ENCODE measurements at regions not wholly inside any gene's neighbourhood (a gene's known extent, or its start where the extent isn't known, plus 50 kb on each side); places are given as distances from the start of the nearest gene placed in this dataset.

DNA sequence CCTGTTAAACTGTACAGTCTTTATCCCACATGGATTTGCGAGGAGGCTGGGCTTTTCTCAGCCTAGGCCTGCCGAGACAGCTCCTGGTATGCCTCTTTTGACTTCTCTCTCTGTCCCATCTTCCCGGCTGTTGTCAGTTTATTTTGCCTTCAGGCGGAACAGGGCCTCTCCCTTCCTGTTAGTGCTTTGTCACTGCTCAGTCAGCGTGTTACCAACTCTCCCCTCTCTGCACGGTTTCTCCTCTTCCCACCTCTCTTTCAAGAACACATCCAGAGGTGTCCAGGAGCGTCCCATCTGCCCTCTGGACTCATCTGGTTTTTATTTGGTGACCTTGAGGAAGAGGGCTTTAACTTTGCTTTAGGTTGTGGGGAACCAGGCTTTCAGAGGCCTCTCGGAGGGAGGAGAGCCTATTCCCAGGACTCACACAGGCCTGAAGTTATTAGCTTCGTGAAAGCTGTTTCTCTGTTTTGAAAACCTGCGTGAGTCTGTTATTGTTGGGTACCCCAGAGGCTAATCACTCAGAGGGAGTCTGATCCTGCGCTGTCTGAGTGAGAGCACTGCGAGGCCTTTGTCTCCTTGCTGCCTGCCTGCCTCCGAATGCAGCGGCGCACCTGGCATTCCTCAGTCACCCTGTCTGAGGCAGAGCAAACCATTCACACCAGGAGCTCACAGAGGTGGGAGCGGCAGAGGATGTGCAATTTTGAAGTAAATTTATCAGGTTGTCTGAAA lies 234.4 kb upstream of the MPDZ start:
- DNase-seq (ENCODE audit: low read depth): no peak
- TF ChIP-seq, protein P1, sequence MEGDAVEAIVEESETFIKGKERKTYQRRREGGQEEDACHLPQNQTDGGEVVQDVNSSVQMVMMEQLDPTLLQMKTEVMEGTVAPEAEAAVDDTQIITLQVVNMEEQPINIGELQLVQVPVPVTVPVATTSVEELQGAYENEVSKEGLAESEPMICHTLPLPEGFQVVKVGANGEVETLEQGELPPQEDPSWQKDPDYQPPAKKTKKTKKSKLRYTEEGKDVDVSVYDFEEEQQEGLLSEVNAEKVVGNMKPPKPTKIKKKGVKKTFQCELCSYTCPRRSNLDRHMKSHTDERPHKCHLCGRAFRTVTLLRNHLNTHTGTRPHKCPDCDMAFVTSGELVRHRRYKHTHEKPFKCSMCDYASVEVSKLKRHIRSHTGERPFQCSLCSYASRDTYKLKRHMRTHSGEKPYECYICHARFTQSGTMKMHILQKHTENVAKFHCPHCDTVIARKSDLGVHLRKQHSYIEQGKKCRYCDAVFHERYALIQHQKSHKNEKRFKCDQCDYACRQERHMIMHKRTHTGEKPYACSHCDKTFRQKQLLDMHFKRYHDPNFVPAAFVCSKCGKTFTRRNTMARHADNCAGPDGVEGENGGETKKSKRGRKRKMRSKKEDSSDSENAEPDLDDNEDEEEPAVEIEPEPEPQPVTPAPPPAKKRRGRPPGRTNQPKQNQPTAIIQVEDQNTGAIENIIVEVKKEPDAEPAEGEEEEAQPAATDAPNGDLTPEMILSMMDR (IDR thresholded peaks at IDR 0.05; ENCODE audit: insufficient read depth, low read depth, low read length, missing control alignments): no peak
- no peak overlapping the region for H3K4me3 ChIP-seq (ENCODE audit: low read depth, low read length)

DNA sequence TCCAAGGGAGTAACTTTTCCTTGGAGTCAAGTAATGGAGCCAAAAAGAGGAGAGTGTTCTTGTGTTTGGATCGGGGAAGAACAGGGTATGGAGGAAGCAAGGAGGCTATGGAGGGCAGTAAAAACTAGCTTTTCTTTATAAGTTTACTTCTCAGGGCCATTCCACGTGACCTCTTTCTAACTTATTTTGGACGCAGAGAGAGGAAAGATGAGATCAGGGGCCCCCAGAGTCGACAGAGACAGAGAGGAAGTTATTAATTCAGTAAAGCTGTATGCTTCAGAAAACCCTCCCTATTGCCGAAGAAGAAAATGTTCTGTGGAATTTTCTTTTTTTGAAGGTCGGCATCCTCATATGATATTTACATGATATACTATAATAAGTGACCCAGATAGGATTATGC lies 233.8 kb upstream of the MPDZ start:
- DNase-seq (ENCODE audit: low read depth): no peak
- TF ChIP-seq, protein P1 (IDR thresholded peaks at IDR 0.05; ENCODE audit: insufficient read depth, low read depth, low read length, missing control alignments): no peak
- no peak overlapping the region for H3K4me3 ChIP-seq (ENCODE audit: low read depth, low read length)

GRCh38 chr9:13508681-13509080 lies 229.2 kb upstream of the MPDZ start:
- no peak overlapping the region for H3K4me3 ChIP-seq (ENCODE audit: low read depth, low read length)

DNA sequence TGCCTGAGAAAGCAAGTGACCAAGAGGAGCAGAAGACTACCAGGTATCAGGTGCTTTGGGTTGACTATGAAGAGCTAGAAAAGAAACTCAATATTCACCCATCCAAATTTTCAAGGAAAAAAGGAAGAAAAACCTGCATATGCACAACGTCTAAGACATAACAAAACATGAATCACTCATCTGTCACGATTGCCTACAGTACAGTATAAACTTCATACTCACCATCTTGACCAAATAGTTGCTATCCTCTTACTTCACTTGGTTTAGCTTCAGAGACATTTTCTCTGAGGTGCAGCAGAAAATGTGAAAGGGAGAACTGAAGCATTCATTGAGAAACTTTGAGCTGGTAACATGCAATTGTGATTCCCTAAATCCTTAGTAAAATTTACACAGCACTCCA lies 228.6 kb upstream of the MPDZ start:
- no peak for DNase-seq (ENCODE audit: low read depth)
- TF ChIP-seq, protein P1 (IDR thresholded peaks at IDR 0.05; ENCODE audit: insufficient read depth, low read depth, low read length, missing control alignments): no peak
- no peak overlapping the region for H3K4me3 ChIP-seq (ENCODE audit: low read depth, low read length)

More at GRCh38 chr9:13508681-13509080, 229.2 kb upstream of the MPDZ start:
- DNase-seq (ENCODE audit: low read depth): no peak
- TF ChIP-seq, protein P1 (IDR thresholded peaks at IDR 0.05; ENCODE audit: insufficient read depth, low read depth, low read length, missing control alignments): no peak

GRCh38 chr9:13505797-13506196 lies 226.3 kb upstream of the MPDZ start:
- no peak overlapping the region for H3K4me3 ChIP-seq (ENCODE audit: low read depth, low read length)
- TF ChIP-seq, protein P1 (IDR thresholded peaks at IDR 0.05; ENCODE audit: insufficient read depth, low read depth, low read length, missing control alignments): no peak
- DNase-seq (ENCODE audit: low read depth): no peak

GRCh38 chr9:13503599-13503998 lies 224.1 kb upstream of the MPDZ start:
- no peak for DNase-seq (ENCODE audit: low read depth)
- TF ChIP-seq, protein P1 (IDR thresholded peaks at IDR 0.05; ENCODE audit: insufficient read depth, low read depth, low read length, missing control alignments): no peak

DNA sequence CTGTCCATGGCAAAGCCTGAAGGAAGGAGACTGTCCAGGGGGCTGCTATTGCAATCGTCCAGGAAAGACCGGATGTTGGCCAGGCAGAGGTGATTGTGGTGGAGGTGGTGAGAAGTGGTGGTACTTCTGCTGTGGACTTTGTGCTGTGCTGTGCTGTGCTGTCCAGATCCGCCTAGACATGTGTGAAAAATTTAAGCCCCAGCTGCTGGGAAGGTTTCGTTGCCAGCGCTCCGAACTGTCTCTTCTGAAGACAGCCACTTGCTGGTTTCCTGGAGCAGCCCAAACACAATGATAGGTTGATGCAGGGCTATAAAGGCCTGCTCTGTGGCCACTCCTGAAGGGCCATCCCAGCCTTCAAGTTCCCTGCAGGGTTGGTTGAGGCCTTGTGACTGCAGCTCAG lies 223.0 kb upstream of the MPDZ start:
- no peak overlapping the region for H3K4me3 ChIP-seq (ENCODE audit: low read depth, low read length)
- DNase-seq (ENCODE audit: low read depth): no peak
- TF ChIP-seq, protein P1 (IDR thresholded peaks at IDR 0.05; ENCODE audit: insufficient read depth, low read depth, low read length, missing control alignments): no peak

More at GRCh38 chr9:13503599-13503998, 224.1 kb upstream of the MPDZ start:
- H3K4me3 ChIP-seq (ENCODE audit: low read depth, low read length): no peak overlapping the region
